ENCODE measurements at regions not wholly inside any gene's neighbourhood (a gene's known extent, or its start where the extent isn't known, plus 50 kb on each side); places are given as distances from the start of the nearest gene placed in this dataset.

DNA sequence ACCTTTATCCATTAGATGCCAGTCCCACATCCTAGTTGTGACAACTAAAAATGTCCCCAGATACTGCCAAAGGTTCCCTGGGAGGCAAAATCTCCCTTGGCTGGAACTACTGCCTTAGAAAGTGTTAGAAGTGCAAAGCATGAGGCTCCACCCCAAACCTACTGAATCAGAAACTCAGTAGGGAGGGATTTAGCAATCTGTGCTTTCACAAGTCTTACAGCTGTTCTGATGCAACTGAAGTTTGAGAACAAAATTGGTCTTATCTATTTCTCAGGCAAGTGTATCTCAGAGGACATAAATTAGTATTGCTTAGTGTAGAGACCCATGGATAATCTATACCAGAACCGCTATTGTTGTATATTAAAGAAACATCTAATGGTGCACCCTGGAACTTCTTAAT, 70.2 kb downstream of the CLDN1 start:
- Histone ChIP-seq H3K36me3 (no peaks in the 10 kb centered on the region), H3K9me3 (no peaks in the 10 kb centered on the region), H3K4me3 (no peak overlapping the region), H3K27me3 (no peaks in the 10 kb centered on the region)
- DNase-seq, result no peak

DNA sequence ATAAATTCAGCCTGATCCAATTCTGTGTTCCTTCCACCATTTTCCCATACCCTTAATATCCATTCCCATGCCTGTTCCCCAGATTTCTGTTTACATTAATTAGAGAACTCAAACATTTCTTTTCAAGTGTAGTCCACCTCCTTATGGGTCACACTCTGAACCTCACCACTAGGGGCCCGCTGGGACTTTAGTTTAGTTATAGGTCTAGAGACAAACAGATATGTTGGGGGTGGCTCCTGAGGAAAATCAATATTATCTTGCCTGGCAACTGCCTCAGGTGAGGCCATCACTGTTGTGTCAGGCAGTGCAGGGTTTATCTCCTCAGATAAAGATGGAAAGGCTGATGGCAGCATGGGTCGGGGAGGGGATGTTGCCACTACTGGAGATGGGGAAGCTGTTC, 72.8 kb downstream of the CLDN1 start:
- Histone ChIP-seq H3K4me3 (no peak overlapping the region), H3K9me3 (peaks cover 10% of the 10 kb centered on the region), H3K36me3 (no peaks in the 10 kb centered on the region), H3K27me3 (no peaks in the 10 kb centered on the region)
- no peak for DNase-seq

DNA sequence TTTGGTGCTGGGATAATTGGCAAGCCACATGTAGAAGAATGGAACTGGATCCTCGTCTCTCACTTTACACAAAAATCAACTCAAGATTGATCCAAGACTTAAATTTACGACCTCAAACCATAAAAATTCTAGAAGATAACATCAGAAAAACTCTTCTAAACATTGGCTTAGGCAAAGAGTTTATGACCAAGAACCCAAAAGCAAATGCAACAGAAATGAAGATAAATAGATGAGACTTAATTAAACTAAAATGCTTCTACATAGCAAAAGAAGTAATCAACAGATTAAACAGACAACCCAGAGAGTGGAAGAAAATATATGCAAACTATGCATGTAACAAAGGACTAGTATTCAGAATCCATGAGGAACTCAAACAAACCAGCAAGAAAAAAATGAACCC, 80.1 kb downstream of the CLDN1 start:
- Histone ChIP-seq H3K27me3 (no peaks in the 10 kb centered on the region), H3K36me3 (no peaks in the 10 kb centered on the region), H3K4me3 (no peak overlapping the region), H3K9me3 (peaks cover 34% of the 10 kb centered on the region)
- DNase-seq, result no peak

DNA sequence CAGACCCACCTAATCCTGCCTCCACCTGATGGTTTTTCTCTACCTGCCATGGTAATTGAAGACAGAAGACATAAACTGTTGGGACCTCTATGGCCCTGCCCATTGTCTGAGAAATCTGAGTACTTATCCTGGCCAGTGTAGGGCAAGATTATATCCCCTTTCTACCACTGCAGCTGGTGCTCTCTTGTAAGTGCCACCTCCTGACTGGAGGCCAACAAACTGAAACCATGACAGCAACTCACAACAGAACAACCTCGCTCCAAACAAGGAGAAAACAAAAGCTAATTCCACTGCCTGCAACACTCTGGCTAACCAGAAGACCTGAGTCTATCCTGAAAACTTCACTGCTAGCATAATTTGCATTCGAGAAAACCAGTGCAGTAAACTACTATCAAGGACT, 82.9 kb downstream of the CLDN1 start:
- H3K9me3 ChIP-seq, result peaks cover 23% of the 10 kb centered on the region
- H3K27me3 ChIP-seq, result no peaks in the 10 kb centered on the region
- no peak overlapping the region for H3K4me3 ChIP-seq
- no peaks in the 10 kb centered on the region for H3K36me3 ChIP-seq
- no peak for DNase-seq

DNA sequence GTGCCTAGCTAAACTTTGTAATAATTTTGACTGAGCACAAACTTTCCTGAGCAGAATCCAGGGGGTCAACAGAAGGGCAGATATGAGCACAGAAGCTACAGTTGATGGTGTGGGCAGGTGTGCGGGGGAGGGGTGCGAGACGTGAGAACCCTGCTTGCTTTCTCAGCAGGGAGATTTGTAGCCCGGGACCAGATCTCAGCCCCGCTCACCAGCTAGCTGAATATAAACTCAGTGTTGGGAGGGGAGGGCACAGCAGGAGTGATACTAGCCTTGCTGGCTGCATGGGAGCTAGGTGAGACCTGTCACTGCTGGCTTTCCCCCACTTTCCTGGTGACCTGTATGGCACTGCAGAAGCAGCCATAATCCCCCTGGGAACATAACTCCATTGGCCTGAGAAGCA, 83.4 kb downstream of the CLDN1 start:
- Histone ChIP-seq H3K4me3 (no peak overlapping the region), H3K27me3 (no peaks in the 10 kb centered on the region), H3K36me3 (no peaks in the 10 kb centered on the region), H3K9me3 (peaks cover 23% of the 10 kb centered on the region)
- no peak for DNase-seq

DNA sequence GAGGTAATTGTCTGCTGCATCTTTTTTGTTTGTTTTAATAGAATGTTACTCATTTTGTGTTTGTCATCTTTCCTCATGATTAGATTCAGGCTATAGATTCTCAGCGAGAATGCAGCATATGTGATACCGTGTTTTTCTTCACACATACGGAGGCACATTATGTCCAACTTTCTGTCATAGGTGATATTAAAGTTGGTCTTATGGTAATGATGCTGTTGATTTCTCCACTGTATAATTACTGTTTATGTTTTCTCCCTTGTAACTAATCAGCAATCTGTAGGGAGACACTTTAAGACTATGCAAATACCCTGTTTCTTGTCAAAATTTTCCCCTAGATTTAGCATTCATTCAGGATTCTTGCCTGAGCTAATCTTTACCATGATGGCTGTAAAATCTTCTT, 87.6 kb downstream of the CLDN1 start:
- H3K36me3 ChIP-seq, result no peaks in the 10 kb centered on the region
- no peak for DNase-seq
- H3K4me3 ChIP-seq, result no peak overlapping the region

DNA sequence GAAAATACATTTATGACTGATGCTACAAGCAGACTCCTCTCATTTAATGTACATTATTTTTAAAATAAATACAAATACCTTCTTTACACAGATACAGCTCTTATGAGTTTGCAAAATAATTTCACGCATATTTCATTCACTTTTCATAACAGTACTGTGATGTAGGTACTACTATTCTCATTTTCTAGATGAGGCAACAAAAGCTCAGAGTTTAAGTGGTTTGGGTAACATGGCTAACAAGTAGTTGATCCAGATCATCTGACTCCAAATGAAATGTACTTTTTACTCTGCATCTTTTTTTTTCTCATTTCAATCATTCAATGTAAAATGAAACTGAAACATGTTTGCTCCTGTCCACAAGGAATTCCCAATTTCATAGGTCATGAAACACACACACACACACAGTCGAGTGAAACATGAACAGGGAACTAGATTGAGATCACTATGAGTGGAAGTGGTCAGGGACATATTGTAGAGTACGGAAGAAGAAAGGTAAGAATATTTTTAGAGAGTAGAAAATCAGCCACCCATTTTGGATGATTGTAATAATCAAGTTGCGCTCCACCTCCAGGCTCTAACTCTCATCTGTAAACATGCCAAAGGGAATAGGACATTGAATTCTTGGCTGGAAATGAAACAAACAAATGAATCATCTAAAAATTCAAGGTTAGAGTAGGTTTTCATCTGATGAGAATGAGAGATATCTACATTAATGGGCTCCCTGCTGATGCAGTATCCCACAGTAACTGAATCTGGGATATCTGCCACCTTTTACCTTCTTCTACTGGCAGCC, 92.4 kb downstream of the CLDN1 start:
- DNase-seq, result peak; percentile 25
- H3K4me3 ChIP-seq, result no peak overlapping the region
- no peaks in the 10 kb centered on the region for H3K36me3 ChIP-seq
- no peaks in the 10 kb centered on the region for H3K27me3 ChIP-seq
- H3K9me3 ChIP-seq, result no peaks in the 10 kb centered on the region

More for the DNA sequence above, 87.6 kb downstream of the CLDN1 start:
- Histone ChIP-seq H3K27me3 (no peaks in the 10 kb centered on the region), H3K9me3 (peaks cover 4% of the 10 kb centered on the region; the same call in 1 of the 2 replicates)

DNA sequence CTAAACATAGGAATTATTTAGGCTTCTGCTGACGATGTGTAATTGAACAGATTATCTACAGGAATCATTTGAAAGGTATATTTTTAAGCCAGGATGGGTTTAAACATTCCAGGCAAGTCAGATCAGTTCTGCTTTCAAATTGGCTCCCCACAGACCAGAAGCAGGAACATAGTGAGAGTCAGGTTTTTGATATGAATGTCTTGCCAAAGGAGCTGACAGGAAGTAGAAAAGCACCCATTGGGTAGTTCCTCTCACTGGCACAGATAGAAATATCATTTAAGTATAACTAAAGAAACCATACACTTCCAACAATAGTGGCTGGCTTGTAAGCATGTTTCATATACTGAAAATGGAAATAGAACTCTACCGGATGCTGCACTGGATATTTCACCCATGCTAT, 95.2 kb downstream of the CLDN1 start:
- Histone ChIP-seq H3K9me3 (no peaks in the 10 kb centered on the region), H3K4me3 (no peak overlapping the region), H3K27me3 (no peaks in the 10 kb centered on the region), H3K36me3 (no peaks in the 10 kb centered on the region)
- no peak for DNase-seq

DNA sequence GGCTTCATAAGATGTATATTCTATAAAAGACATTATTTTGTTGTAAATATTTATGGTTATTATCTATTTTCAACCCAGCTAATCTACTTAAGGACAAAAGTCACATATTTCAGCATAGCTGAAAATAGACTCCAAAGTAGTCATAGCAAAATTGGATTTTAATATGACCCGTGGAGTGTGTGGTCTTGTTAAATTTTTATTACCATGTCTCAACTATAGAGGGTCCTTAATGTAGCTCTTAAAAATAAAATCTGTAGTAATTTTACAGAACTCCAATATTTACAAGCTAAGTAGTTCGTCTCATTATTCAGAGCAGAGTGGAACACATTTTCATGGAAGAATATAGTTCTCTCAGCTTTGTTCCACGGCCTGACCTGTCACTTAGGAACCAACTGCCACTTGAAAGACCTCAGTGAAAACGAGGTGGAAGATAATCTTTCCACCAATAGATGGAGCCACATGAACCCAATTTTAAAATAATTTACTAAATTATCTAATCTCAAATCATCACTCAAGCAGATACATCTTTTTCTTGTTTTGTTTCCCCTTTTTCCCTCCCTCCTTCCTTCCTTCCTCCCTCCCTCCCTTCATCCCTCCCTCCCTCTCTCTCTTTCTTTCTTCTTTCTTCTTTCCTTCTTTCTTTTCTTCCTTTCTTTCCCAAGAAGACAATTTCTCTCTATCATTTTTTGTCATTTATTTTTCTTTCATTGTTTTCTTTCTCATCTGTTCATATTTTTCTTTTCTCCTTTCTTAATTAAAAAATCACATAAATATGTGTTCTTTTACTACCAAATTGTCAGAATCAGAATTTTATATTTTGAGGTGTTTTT, 97.2 kb downstream of the CLDN1 start:
- DNase-seq, result no peak

DNA sequence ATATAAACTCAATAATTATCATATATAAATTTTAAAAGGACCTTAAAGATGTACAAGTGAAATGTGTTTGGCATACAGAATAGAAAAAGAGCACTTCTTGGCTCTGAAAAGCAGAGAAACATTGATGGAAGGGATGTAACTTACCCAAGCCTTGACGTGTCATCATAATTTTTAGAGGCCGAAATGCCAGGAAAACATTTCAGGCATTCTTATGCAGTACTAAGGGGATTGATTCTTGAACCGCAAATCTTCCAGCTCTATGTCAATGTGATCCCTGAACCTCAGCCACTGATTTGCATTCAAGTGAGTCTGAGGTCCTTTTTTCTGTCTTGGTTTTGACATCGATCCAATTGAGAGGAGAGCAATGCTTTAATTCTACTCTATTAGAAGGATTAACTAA, 97.8 kb downstream of the CLDN1 start:
- DNase-seq, result no peak
- Histone ChIP-seq H3K9me3 (peaks cover 13% of the 10 kb centered on the region), H3K27me3 (no peaks in the 10 kb centered on the region), H3K36me3 (no peaks in the 10 kb centered on the region), H3K4me3 (no peak overlapping the region)

More for the DNA sequence above, 97.2 kb downstream of the CLDN1 start:
- Histone ChIP-seq H3K36me3 (no peaks in the 10 kb centered on the region), H3K4me3 (no peak overlapping the region), H3K9me3 (peaks cover 7% of the 10 kb centered on the region), H3K27me3 (no peaks in the 10 kb centered on the region)

DNA sequence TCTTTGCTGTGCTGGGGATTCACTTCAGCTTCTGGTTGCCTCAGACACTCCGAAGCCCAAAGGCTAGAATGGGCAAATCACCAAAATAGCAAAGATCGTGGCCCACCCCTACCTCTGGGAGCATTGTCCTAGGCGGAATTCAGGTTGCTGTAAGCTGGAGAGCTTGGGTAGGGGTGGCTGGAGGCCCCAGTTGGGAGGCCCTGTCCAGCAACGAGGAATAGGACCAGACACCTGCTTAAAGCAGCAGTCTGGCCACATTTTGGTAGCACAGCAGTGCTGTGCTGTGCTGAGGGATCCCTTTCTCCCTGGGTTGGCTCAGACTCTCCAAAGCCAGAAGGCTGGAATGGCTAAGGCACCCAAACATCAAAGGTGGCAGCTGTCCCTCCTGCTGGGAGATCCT, 99.3 kb downstream of the CLDN1 start:
- no peaks in the 10 kb centered on the region for H3K27me3 ChIP-seq
- no peak for DNase-seq
- H3K9me3 ChIP-seq, result peaks cover 15% of the 10 kb centered on the region
- no peak overlapping the region for H3K4me3 ChIP-seq
- H3K36me3 ChIP-seq, result no peaks in the 10 kb centered on the region

DNA sequence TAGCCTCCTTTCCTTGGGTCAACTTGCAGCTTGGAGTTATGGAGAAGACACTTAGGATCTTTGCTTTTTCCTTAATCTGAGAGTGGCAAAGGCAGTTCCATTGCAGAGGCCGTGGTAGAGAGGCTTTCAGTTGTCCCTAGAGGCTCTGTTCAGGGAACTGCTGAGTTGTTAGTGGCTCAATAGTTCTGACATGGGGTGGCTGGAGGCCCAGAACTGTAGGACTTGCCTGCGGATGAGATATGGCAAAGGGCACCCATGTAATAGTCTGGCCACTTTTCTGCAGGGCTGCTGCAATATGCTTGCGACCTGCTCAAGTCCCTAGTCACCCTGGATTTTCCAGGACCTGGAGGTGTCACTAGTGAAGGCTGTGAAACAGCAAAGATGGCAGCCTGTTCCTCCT, 99.9 kb downstream of the CLDN1 start:
- no peak for DNase-seq
- H3K27me3 ChIP-seq, result no peaks in the 10 kb centered on the region
- H3K4me3 ChIP-seq, result no peak overlapping the region
- peaks cover 15% of the 10 kb centered on the region for H3K9me3 ChIP-seq
- no peaks in the 10 kb centered on the region for H3K36me3 ChIP-seq

DNA sequence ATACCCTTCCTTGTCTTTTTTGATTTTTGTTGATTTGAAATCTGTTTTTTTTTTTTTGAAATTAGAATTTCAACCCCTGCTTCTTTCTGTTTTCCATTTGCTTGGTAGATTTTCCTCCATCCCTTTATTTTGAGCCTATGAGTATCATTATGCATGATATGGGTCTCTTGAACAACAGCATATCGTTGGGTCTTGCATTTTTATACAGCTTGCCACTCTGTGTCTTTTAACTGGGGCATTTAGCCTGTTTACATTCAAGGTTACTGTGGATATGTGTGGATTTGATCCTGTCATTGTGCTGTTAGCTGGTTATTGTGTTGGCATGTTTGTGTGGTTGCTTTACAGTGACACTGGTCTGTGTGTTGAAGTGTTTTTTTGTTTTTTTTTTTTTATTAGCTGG, 99.7 kb upstream of the P3H2 start:
- Histone ChIP-seq H3K9me3 (peaks cover 15% of the 10 kb centered on the region), H3K36me3 (no peaks in the 10 kb centered on the region), H3K27me3 (no peaks in the 10 kb centered on the region), H3K4me3 (no peak overlapping the region)
- DNase-seq, result no peak

DNA sequence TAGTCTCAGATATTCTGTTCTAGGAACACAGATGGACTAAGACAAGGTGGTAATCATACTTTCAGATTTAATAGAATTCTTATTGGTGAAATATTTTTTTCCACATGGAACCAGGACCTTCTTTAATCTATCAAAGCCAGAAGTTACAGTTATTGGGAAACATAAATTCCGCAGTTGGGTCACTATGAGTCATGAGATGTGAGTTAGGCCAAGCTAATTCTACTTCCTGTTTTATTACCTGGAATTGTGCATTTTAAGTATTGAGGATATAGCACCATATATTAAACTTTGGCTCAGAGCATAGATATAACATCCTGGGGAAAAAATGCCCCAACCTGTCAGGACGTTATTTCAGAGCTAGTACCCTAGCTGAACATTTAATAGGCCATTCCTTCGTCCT, 96.4 kb upstream of the P3H2 start:
- H3K36me3 ChIP-seq, result no peaks in the 10 kb centered on the region
- H3K27me3 ChIP-seq, result no peaks in the 10 kb centered on the region
- peaks cover 22% of the 10 kb centered on the region for H3K9me3 ChIP-seq
- no peak overlapping the region for H3K4me3 ChIP-seq
- DNase-seq, result no peak

DNA sequence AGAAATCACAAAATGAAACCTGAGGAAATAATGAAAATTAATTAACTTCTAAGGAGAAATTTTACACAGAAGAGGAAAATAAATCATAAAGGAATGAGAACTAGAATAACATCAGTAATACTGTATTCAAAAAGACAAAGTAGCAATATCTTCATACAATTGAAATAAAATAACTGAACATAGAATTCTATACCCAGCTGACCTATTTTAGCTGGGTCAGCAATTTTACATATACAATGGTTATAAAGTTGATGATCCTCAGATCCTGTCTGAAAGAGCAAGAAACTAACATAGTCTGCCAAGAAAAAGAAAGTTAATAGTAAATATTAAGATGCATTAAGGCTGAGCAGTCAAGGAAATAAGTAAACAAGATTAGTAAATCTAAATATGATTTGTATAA, 93.0 kb upstream of the P3H2 start:
- no peak for DNase-seq

DNA sequence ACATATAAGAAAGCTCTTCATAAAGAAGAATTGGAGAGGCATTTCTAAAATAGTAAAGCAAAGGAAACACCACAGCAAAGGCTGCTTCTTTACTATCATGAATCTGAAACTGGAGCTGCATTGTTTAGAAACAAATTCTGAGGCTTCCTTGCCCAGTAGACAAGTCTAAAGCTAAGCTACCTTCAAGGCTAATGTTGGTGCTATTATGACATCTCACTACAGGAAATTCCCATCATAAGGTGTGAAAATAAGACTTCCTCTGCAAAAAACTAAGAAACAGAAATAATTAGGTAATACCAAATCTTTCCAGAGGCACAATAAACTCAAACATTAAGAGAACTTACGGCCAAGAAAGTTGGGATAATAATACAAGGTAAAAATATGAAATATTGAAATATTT, 89.9 kb upstream of the P3H2 start:
- DNase-seq, result no peak
- H3K36me3 ChIP-seq, result no peaks in the 10 kb centered on the region
- peaks cover 7% of the 10 kb centered on the region for H3K9me3 ChIP-seq
- H3K4me3 ChIP-seq, result no peak overlapping the region
- no peaks in the 10 kb centered on the region for H3K27me3 ChIP-seq

More for the DNA sequence above, 93.0 kb upstream of the P3H2 start:
- no peaks in the 10 kb centered on the region for H3K36me3 ChIP-seq
- no peaks in the 10 kb centered on the region for H3K27me3 ChIP-seq
- H3K9me3 ChIP-seq, result peaks cover 7% of the 10 kb centered on the region
- H3K4me3 ChIP-seq, result no peak overlapping the region

DNA sequence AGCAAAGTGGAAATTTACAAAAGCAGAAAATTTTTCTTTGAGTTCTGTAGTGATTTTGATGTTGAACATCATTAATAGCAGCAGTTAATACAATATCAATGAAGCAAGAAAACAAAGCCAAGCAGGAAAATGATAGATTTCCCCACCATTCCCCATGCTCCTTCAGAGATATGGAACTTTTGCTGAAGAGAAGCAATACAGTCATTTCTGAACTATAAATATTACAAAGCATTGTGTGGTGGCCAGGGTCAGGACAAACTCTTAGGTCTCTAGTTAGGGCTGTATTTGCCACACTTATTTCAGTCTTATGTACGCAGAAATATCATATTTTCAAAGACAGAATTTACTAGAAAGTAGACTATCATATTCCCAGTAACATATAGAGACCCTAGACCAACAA, 88.8 kb upstream of the P3H2 start:
- peaks cover 7% of the 10 kb centered on the region for H3K9me3 ChIP-seq
- no peaks in the 10 kb centered on the region for H3K36me3 ChIP-seq

DNA sequence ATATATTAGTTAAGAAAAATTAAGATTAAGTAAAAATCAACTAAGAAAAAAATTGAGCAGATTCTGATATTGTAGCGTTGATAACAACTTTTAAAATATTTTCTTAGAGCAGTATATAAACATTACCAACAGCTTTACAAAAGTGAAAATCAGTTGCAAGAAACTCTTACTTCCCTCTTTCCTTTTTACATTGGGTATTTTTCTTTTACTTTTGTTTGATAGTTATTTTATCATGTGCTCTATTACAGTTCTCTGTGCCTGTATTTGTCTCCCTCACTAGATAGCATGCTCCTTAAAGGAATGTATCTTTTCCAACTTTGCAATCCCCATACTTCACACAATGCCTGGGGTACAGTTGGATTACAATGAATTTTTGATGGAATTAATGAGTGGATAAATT, 87.5 kb upstream of the P3H2 start:
- no peak for DNase-seq
- Histone ChIP-seq H3K36me3 (no peaks in the 10 kb centered on the region), H3K27me3 (no peaks in the 10 kb centered on the region), H3K9me3 (0 out of 2 replicates have a peak, but pooled peaks cover 3% of the 10 kb centered on the region), H3K4me3 (no peak overlapping the region)

More for the DNA sequence above, 88.8 kb upstream of the P3H2 start:
- DNase-seq, result no peak
- Histone ChIP-seq H3K4me3 (no peak overlapping the region), H3K27me3 (no peaks in the 10 kb centered on the region)
